Endodermal cell (in vitro differentiated cells): ENCODE measurements at regions not wholly inside any gene's neighbourhood (a gene's known extent, or its start where the extent isn't known, plus 50 kb on each side); places are given as distances from the start of the nearest gene placed in this dataset.

ENCODE experiments used
- DNase-seq: peaks from one replicate; pipeline ENCODE4 v3.0.0-alpha.2; 2017
- H3K27ac ChIP-seq: 2 replicates; pipeline ENCODE4 v1.5.1; 2013; ENCODE audit warnings: mild to moderate bottlenecking, low read depth, low read length, moderate library complexity
- H3K27me3 ChIP-seq: 2 replicates; pipeline ENCODE4 v1.6.1; 2013; ENCODE audit warnings: mild to moderate bottlenecking, low read length, moderate library complexity; ENCODE audit not compliant: insufficient read depth, control insufficient read depth, poor library complexity, severe bottlenecking
- H3K36me3 ChIP-seq: 2 replicates; pipeline ENCODE4 v1.7.0; 2013; ENCODE audit warnings: mild to moderate bottlenecking, low read length, moderate library complexity; ENCODE audit not compliant: control insufficient read depth, insufficient read depth
- H3K4me1 ChIP-seq: one replicate; pipeline ENCODE4 v1.7.0; 2013; ENCODE audit warnings: low read length; ENCODE audit not compliant: control insufficient read depth, insufficient read depth
- H3K4me3 ChIP-seq: 2 replicates; pipeline ENCODE4 v1.5.1; 2013; ENCODE audit warnings: mild to moderate bottlenecking, low read length, moderate library complexity
- H3K9ac ChIP-seq: 2 replicates; pipeline ENCODE4 v1.6.1; 2013; ENCODE audit warnings: mild to moderate bottlenecking, low read length, moderate library complexity; ENCODE audit not compliant: poor library complexity, severe bottlenecking; ENCODE audit errors: extremely low read depth
- H3K9me3 ChIP-seq: 2 replicates; pipeline ENCODE4 v1.6.1; 2013; ENCODE audit warnings: mild to moderate bottlenecking, low read length, moderate library complexity; ENCODE audit not compliant: control insufficient read depth
- H3K27ac Mint-ChIP-seq: 2 replicates; pipeline ENCODE4 v1.8.0; 2020; ENCODE audit warnings: mixed read lengths
- H3K27me3 Mint-ChIP-seq: 2 replicates; pipeline ENCODE4 v1.8.0; 2021; ENCODE audit warnings: mild to moderate bottlenecking, mixed read lengths; ENCODE audit not compliant: insufficient read depth
- H3K36me3 Mint-ChIP-seq: 2 replicates; pipeline ENCODE4 v1.8.0; 2020; ENCODE audit warnings: low read depth, mixed read lengths
- H3K4me1 Mint-ChIP-seq: 2 replicates; pipeline ENCODE4 v1.8.0; 2020; ENCODE audit warnings: mixed read lengths
- H3K4me3 Mint-ChIP-seq: 2 replicates; pipeline ENCODE4 v1.8.0; 2020; ENCODE audit warnings: mild to moderate bottlenecking, moderate library complexity, mixed read lengths
- H3K9me3 Mint-ChIP-seq: 2 replicates; pipeline ENCODE4 v1.8.0; 2020; ENCODE audit warnings: mild to moderate bottlenecking, mixed read lengths
- WGBS, 2 experiments: methylation state at CpG; one replicate each; pipeline versions ENCODE4 v1.1.5 to v1.1.7; 2013; ENCODE audit warnings: missing lambda C conversion rate in 2 of 2, mixed read lengths in 1 of 2; ENCODE audit not compliant: insufficient coverage in 1 of 2, insufficient read length in 1 of 2; 5-methylcytosine and 5-hydroxymethylcytosine counted together
- TF ChIP-seq, protein P1 (sequence below): fragments of 200-600 bp; sonication (generic); conservative IDR thresholded peaks from 2 replicates; pipeline ENCODE4 v1.5.0; 2021; ENCODE audit warnings: antibody characterized with exemption, mild to moderate bottlenecking

DNA sequence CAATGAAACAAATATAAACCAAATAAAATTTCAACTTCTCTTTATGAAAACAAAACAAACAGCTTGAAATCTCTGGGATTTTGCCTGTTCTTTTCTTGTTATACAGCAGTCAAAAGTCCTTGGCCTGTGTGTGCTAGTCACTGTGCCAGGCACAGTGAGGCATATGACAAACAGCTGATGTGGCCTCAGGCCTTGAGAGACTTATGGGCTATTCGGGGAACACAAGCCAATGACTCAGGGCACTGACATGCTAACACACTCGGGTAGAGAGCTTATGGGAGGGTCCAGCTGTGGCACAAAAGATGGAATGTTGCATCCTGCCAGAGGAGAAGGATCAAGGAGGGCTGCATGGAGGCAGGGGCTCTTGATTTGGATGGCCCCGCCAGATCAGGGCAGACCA lies 95.4 kb upstream of the NKX2-2 start:
- no peak overlapping the region for H3K27ac Mint-ChIP-seq
- Histone ChIP-seq H3K9me3 (no peaks in the 10 kb centered on the region), H3K27me3 (peaks cover 22% of the 10 kb centered on the region), H3K9ac (no peak overlapping the region), H3K4me1 (no peaks in the 10 kb centered on the region), H3K4me3 (no peak overlapping the region), H3K36me3 (no peaks in the 10 kb centered on the region), H3K27ac (no peak overlapping the region)
- no peaks in the 10 kb centered on the region for H3K36me3 Mint-ChIP-seq
- no peak for DNase-seq
- H3K9me3 Mint-ChIP-seq, result peaks cover 3% of the 10 kb centered on the region
- WGBS, 2 experiments, result 63 to 76% methylated on average over 2 to 3 of the region's 3 CpGs
- H3K4me1 Mint-ChIP-seq, result no peaks in the 10 kb centered on the region
- no peak overlapping the region for H3K4me3 Mint-ChIP-seq
- TF ChIP-seq, protein P1, sequence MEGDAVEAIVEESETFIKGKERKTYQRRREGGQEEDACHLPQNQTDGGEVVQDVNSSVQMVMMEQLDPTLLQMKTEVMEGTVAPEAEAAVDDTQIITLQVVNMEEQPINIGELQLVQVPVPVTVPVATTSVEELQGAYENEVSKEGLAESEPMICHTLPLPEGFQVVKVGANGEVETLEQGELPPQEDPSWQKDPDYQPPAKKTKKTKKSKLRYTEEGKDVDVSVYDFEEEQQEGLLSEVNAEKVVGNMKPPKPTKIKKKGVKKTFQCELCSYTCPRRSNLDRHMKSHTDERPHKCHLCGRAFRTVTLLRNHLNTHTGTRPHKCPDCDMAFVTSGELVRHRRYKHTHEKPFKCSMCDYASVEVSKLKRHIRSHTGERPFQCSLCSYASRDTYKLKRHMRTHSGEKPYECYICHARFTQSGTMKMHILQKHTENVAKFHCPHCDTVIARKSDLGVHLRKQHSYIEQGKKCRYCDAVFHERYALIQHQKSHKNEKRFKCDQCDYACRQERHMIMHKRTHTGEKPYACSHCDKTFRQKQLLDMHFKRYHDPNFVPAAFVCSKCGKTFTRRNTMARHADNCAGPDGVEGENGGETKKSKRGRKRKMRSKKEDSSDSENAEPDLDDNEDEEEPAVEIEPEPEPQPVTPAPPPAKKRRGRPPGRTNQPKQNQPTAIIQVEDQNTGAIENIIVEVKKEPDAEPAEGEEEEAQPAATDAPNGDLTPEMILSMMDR, result no peak
- peaks cover 45% of the 10 kb centered on the region for H3K27me3 Mint-ChIP-seq

DNA sequence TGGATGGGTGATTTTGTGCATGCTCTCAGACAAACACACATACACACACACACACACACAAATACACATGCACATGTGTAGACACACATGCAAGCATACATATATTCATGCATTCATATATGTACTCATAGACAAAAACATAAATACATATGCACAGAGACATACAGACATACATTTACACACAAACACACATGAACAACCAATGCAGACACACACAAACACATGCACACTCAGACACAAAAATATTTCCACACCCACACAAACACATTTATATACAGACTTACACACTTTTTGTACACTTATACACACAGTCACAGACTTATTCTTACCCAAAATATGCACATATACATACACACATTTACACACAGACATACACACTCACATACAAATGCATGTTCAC lies 94.9 kb upstream of the NKX2-2 start:
- Histone ChIP-seq H3K4me1 (no peaks in the 10 kb centered on the region), H3K27me3 (peaks cover 18% of the 10 kb centered on the region), H3K4me3 (no peak overlapping the region), H3K9ac (no peak overlapping the region), H3K9me3 (no peaks in the 10 kb centered on the region), H3K36me3 (no peaks in the 10 kb centered on the region), H3K27ac (no peak overlapping the region)
- DNase-seq, result no peak
- Mint-ChIP-seq H3K27ac (no peak overlapping the region), H3K4me3 (no peak overlapping the region), H3K36me3 (no peaks in the 10 kb centered on the region), H3K4me1 (no peaks in the 10 kb centered on the region), H3K9me3 (peaks cover 3% of the 10 kb centered on the region), H3K27me3 (peaks cover 43% of the 10 kb centered on the region)
- TF ChIP-seq, protein P1, result no peak

DNA sequence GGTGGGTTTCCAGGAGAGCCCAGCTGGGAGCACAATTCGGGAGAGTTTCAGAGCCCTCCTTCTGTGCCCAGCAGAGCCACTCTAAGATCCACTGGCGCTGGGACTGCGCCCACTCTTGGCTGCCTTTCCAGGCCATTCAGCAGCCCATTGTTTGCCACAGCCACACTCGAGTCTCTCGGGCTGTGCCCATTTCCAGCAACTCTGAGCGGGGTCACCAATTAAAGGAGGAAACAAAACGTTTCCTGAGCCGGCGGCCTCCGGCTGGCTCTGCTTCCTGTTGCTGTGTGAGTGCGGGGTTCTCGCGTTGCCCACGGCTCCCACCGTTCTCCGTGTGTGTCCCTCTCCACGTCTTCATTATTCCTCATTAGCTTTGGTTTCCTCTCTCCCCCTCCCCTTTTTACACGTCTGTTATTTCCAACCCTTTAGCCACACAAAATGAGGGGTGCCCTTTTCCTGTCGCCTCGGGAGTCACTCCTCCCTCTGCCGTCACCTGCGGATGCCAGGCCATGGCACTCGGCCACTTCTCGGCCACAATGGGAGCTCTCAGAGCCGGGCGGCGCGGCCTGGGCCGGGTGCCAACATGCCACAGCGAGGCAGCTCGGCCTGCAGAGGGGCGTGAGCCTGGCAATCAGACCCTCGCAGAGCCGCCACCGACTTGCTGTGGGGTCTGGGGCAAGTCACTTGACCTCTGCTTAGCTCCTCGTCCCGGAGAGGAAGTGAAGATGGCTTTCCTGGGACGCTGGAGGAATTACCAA lies 94.3 kb upstream of the NKX2-2 start:
- Histone ChIP-seq H3K27ac (no peak overlapping the region), H3K9me3 (no peaks in the 10 kb centered on the region), H3K9ac (no peak overlapping the region), H3K36me3 (no peaks in the 10 kb centered on the region), H3K27me3 (peaks cover 17% of the 10 kb centered on the region), H3K4me1 (no peaks in the 10 kb centered on the region), H3K4me3 (no peak overlapping the region)
- H3K4me3 Mint-ChIP-seq, result no peak overlapping the region
- TF ChIP-seq, protein P1, result no peak
- DNase-seq, result no peak
- no peaks in the 10 kb centered on the region for H3K36me3 Mint-ChIP-seq
- H3K9me3 Mint-ChIP-seq, result peaks cover 3% of the 10 kb centered on the region
- no peak overlapping the region for H3K27ac Mint-ChIP-seq
- 90 to 92% methylated on average over 29 to 38 of the region's 38 CpGs for WGBS, 2 experiments
- H3K4me1 Mint-ChIP-seq, result no peaks in the 10 kb centered on the region
- H3K27me3 Mint-ChIP-seq, result peaks cover 43% of the 10 kb centered on the region
